GM21423 (cell line): ENCODE measurements at regions not wholly inside any gene's neighbourhood (a gene's known extent, or its start where the extent isn't known, plus 50 kb on each side); places are given as distances from the start of the nearest gene placed in this dataset.
"Not testable (repeated sequence)": the region's sequence is repeated elsewhere in the genome, so short reads cannot be mapped to it uniquely, and the experiment has no call there.

Experiments used
- ATAC-seq: cut with Tn5 transposase; IDR thresholded peaks from one replicate; pipeline ENCODE4 v1.9.1; 2021; ENCODE audit warnings: mild to moderate bottlenecking, moderate library complexity; ENCODE audit not compliant: unreplicated experiment

- not testable (repeated sequence) for ATAC-seq
Observed at GRCh38 chr20:25989686-25990085, 293.0 kb upstream of the ZNF337 start.

GRCh38 chr20:25989196-25989595, 292.5 kb upstream of the ZNF337 start:
- ATAC-seq: no peak

- ATAC-seq: not testable (repeated sequence)
Observed at GRCh38 chr20:25987928-25988560, 291.4 kb upstream of the ZNF337 start.

GRCh38 chr20:25987073-25987927, 290.6 kb upstream of the ZNF337 start:
- peak; percentile 88 for ATAC-seq

GRCh38 chr20:25985597-25985996, 288.9 kb upstream of the ZNF337 start:
- no peak for ATAC-seq

GRCh38 chr20:25984933-25985332, 288.3 kb upstream of the ZNF337 start:
- ATAC-seq: no peak

- ATAC-seq: not testable (repeated sequence)
Observed at GRCh38 chr20:25982701-25983100, 286.0 kb upstream of the ZNF337 start.

- not testable (repeated sequence) for ATAC-seq
Observed at GRCh38 chr20:25978450-25979190, 282.0 kb upstream of the ZNF337 start.

GRCh38 chr20:25975816-25976215, 279.2 kb upstream of the ZNF337 start:
- ATAC-seq: not testable (repeated sequence)

GRCh38 chr20:25965203-25965602, 268.6 kb upstream of the ZNF337 start:
- not testable (repeated sequence) for ATAC-seq

GRCh38 chr20:25953876-25954275, 257.2 kb upstream of the ZNF337 start:
- not testable (repeated sequence) for ATAC-seq

GRCh38 chr20:25935230-25935629, 238.6 kb upstream of the ZNF337 start:
- ATAC-seq: not testable (repeated sequence)

- not testable (repeated sequence) for ATAC-seq
Observed at GRCh38 chr20:25932806-25933205, 236.2 kb upstream of the ZNF337 start.

- ATAC-seq: not testable (repeated sequence)
Observed at GRCh38 chr20:25932170-25932569, 235.5 kb upstream of the ZNF337 start.

GRCh38 chr20:25902321-25902720, 205.7 kb upstream of the ZNF337 start:
- ATAC-seq: not testable (repeated sequence)

GRCh38 chr20:25898663-25899062, 202.0 kb upstream of the ZNF337 start:
- ATAC-seq: not testable (repeated sequence)

GRCh38 chr20:25879096-25879495, 182.4 kb upstream of the ZNF337 start:
- not testable (repeated sequence) for ATAC-seq

- ATAC-seq: not testable (repeated sequence)
Observed at GRCh38 chr20:25868650-25868979, 172.0 kb upstream of the ZNF337 start.

GRCh38 chr20:25867776-25868649, 171.4 kb upstream of the ZNF337 start:
- peak; percentile 62 for ATAC-seq

- ATAC-seq: not testable (repeated sequence)
Observed at GRCh38 chr20:25867015-25867775, 170.5 kb upstream of the ZNF337 start.
